Tibial nerve (tissue), 4 donors: ENCODE measurements at regions not wholly inside any gene's neighbourhood (a gene's known extent, or its start where the extent isn't known, plus 50 kb on each side); places are given as distances from the start of the nearest gene placed in this dataset.

Experiments used
- CTCF ChIP-seq, 5 experiments: fragments of 200-600 bp in 3 of 5; fragments of 450-650 bp in 2 of 5; sonication (generic) in 3 of 5; IDR thresholded peaks; one replicate each; pipeline ENCODE4 v1.5.1; 2016 to 2019; ENCODE audit warnings: antibody characterized with exemption in 5 of 5, mild to moderate bottlenecking in 3 of 5, moderate library complexity in 2 of 5
- EP300 ChIP-seq, 2 donors: sonication (generic); formaldehyde crosslinking; IDR thresholded peaks; one replicate each; pipeline ENCODE4 v1.6.1; 2017; ENCODE audit warnings: antibody characterized with exemption in 2 of 2, mild to moderate bottlenecking in 1 of 2
- POLR2A ChIP-seq, 2 donors: fragments of 450-650 bp; IDR thresholded peaks; one replicate each; pipeline ENCODE4 v1.6.1; 2017; ENCODE audit warnings: antibody characterized with exemption in 2 of 2, mild to moderate bottlenecking in 2 of 2, moderate library complexity in 2 of 2

GRCh38 chr2:209114588-209115240 lies 309.1 kb upstream of the MAP2 start:
- TF ChIP-seq EP300 (IDR thresholded peaks at IDR 0.05), result no peak
- no peak for TF ChIP-seq CTCF (IDR thresholded peaks at IDR 0.05)
- TF ChIP-seq POLR2A (IDR thresholded peaks at IDR 0.05), result no peak
